HT1080 (cell line): ENCODE measurements at regions not wholly inside any gene's neighbourhood (a gene's known extent, or its start where the extent isn't known, plus 50 kb on each side); places are given as distances from the start of the nearest gene placed in this dataset.
"Not testable (repeated sequence)": the region's sequence is repeated elsewhere in the genome, so short reads cannot be mapped to it uniquely, and the experiment has no call there.

ENCODE experiments used
- DNase-seq: peaks from one replicate; pipeline ENCODE4 v3.0.0-alpha.2; 2015; ENCODE audit warnings: low read depth

GRCh38 chr17:64800987-64801386 lies 118.3 kb downstream of the LRRC37A3 start:
- not testable (repeated sequence) for DNase-seq

GRCh38 chr17:64800361-64800895 lies 118.8 kb downstream of the LRRC37A3 start:
- DNase-seq, result not testable (repeated sequence)

DNA sequence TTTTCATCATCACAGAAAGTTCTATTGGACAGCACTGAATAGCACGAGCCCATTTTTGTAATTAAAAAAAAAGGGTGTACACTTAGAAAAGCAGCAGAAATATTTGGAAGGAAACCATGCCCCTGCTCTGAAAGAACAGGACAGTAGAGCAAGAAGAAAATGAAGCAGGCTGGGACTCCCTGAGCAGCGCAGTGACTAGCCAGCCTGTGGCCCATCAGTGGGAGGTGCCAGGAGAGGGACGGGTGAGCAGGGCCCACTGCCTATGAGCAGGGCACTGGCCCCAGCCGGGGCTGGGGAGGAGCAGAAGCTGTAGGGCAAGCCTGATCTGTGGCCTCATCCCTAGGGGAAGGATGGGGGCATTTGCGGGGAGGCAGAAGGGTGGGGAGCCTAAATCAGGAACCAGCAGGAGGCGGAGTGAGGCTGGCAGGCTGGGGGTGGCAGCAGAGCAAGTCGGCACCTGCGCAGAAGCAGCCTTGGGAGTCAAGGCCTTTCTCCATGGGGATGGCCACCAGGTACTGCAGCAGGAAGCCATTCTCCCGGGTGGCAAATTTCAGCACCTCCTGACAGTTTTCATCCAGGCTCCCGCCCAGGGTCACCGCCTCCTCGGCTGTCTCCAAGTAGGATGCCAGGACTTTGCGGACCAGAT lies 119.6 kb downstream of the LRRC37A3 start:
- DNase-seq, result not testable (repeated sequence)

- DNase-seq, result not testable (repeated sequence)
These were observed 120.3 kb downstream of the LRRC37A3 start for GRCh38 chr17:64798961-64799360.

- DNase-seq, result not testable (repeated sequence)
These were observed 120.8 kb downstream of the LRRC37A3 start for GRCh38 chr17:64798489-64798790.

DNA sequence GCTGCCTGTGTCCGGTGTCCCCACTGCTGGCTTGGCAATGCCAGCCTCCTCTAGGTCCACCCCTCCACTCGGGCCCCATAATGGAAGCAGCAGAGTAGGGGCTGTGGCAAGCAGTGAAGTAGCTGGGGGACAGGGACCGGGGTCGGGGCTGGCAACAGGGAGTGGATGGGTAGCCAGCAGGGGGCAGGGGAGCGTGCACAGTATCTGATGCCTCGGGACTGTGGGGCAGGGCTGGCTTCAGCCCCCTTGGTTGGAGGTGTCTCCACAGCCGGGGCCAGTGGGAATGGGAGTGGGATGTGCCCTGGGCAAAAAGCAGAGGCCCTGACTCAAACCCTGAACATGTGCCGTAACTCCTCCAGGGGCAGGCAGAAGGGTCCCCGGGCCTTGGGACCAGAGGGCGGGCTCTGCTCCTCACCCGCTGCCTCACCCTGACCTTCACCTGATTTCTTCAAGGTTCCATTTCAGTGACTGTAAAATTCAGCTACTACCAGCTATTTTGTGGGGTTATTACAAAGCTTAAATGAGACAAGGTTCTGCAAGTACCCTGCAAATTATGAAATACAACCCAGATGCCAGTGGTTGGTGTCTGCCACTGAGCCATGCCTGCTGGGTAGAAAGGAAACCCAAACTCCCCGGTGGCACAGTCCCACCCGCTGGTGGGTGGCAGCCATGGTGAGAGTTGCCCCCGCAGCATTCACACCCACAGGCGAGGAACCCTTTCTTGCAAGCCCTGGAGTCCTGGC lies 121.4 kb downstream of the LRRC37A3 start:
- DNase-seq, result not testable (repeated sequence)

DNA sequence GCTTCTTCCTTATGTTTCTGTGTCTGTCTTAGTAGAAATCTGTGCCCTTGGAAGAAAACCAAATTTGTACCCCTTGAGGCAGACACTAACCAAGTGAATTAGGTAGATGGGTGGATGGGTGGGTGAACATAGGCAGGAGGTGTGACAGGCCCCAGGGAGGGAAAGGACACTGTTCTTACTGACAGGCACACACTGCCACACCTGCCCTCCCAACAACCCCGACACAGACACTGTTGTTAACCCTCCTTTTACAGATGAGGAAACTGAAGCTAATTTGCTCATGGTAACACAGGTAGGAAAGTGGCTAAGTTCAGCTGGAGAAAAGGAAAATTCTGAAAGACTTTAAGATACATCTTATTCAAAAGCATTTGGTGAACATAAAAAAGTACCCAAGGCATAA lies 123.9 kb downstream of the LRRC37A3 start:
- not testable (repeated sequence) for DNase-seq

- not testable (repeated sequence) for DNase-seq
These were observed 124.6 kb downstream of the LRRC37A3 start for GRCh38 chr17:64794548-64795274.

- not testable (repeated sequence) for DNase-seq
These were observed 125.2 kb downstream of the LRRC37A3 start for GRCh38 chr17:64794113-64794512.

DNA sequence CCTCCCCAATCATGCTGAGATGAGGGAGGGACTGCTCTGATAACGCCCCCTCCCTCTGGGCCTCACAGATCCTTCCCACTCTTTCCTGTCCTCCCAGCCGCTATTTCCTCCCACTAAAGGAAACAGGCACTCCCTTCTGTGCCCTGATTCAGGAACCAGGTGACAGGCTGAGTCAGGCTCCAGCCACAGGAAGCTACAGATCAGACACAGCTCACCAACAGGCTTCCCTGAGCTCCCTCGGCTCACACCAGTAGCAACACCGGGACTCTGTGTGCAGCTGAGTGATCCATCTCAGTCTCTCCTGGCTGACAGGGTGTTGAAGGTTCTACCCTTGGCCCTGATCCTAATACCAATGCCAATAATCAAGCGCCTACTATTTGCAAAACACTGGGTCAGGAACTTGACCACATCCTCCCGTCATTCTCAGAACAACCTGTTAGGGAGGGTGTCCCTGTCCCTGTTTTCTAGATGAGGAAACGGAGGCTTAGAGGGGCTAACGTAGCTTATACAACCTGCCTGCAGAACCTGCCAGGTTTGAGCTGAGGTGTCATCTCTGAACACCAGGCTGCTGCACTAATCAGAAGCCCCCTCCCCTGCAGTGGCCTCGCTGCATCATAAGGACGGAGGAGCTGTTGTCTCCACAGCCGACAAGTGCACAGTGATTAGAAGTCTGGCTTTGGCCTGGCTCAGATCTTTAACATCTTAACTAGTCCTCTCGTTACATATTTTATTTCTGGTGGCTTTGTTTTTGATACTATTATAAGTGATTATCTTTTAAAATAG lies 126.3 kb downstream of the LRRC37A3 start:
- peak; percentile 93 for DNase-seq

DNA sequence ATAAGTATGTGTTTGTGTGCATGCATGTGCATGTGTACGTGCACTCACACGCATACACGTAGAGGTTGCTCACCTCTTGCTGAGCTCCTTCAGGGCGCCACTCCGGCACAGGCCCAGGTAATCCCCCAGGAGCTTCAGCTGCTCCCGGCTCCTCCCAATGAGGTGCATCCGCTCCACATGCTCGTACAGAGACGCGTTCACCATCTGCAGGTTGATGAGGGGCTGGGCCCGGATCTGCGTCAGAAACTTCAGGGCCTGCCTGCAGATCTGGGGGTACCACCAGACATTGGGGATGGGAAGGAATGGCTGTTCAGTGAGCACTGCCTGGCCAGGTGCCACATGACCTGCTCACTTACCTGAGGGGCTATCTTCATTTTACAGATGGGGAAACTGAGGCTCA lies 127.0 kb downstream of the LRRC37A3 start:
- not testable (repeated sequence) for DNase-seq

DNA sequence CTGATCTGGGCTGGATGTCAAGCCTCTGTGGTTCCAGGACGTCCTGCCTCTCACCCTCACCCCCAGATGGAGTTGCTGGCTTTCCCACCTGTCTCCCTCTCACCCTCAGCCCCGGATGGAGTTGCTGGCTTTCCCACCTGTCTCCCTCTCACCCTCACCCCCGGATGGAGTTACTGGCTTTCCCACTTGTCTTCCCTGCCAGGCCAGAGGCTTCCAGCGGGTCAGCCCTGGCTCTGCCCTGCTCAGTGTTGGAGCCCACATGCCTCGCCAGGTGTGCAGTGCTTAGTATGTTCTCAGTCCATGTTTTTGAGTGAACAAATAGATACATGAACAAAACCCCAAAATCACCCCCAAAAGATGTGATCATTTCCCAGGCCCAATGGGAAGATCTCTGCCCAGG lies 127.6 kb downstream of the LRRC37A3 start:
- DNase-seq, result not testable (repeated sequence)

DNA sequence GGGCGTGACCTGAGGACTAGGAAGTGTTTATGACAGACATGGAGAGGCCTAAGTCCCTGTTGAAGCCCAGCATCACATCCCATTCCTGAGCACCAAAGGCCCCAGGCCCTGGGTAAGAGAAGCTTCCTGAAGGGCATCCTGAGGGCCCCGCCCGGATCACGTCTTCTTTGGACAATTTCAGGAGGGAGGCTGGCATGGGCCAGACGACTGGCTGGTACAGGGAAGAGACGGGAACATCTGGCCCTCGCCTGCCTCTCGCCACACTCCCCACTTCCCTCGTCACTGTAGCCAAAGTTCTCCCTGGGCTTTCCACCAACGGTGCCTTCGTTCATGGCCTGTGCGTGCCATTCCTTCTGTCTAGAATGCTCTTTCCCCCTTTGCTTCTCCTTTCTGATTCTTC lies 128.1 kb downstream of the LRRC37A3 start:
- not testable (repeated sequence) for DNase-seq

DNA sequence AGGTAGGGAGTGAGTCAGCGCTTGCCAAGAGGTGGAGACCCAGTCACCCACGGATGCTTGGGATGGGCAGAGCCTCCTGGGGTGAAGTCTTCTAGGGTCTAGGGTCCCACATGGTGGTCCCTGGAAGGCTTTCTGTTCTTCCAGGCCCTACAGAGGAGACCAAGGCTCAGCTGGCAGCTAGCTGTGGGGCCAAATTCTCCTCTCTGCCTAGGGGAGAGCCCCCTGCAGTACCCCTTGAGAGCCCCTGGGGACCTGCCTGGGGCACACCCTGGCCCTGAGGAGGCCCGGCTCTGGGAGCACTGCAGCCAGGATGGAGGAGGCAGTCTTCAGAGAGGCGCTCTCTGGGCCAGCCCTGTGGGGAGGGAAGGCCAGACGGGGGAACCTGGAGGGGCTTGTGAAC lies 128.6 kb upstream of the SMURF2 start:
- not testable (repeated sequence) for DNase-seq

DNA sequence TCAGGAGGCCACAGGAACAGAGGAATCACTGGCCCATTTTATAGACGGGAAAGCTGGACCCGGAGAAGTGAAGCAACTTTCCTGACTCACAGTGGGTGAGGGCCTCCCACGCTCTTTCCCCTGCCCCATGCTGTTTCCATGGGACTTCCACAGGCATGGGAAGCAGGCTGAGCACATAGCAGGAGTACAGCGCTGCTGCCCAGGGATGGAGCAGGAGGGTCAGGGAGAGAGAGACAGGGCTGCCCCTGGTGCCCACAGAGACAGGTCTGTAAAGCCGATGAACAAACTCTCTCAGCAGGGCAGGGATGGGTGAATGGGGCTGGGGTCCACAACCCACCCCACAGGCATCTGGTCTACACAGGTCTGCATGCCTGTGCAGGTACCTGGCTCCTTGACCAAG lies 128.1 kb upstream of the SMURF2 start:
- not testable (repeated sequence) for DNase-seq

DNA sequence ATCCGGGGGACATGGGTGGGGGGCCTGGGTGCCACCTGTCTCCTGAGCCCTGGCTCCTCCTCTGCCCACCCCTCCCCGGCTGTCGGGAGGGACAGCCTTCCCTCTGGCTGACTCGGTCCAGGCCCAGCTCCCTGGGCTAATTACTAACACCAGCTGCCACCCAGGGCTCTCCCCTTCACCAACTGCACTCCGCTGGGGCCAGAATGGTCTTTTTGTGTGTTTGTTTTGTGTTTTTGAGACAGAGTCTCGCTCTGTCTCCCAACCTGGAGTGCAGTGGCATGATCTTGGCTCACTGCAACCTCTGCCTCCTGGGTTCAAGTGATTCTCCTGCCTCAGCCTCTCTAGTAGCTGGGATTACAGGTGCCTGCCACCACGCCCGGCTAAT lies 126.9 kb upstream of the SMURF2 start:
- not testable (repeated sequence) for DNase-seq

DNA sequence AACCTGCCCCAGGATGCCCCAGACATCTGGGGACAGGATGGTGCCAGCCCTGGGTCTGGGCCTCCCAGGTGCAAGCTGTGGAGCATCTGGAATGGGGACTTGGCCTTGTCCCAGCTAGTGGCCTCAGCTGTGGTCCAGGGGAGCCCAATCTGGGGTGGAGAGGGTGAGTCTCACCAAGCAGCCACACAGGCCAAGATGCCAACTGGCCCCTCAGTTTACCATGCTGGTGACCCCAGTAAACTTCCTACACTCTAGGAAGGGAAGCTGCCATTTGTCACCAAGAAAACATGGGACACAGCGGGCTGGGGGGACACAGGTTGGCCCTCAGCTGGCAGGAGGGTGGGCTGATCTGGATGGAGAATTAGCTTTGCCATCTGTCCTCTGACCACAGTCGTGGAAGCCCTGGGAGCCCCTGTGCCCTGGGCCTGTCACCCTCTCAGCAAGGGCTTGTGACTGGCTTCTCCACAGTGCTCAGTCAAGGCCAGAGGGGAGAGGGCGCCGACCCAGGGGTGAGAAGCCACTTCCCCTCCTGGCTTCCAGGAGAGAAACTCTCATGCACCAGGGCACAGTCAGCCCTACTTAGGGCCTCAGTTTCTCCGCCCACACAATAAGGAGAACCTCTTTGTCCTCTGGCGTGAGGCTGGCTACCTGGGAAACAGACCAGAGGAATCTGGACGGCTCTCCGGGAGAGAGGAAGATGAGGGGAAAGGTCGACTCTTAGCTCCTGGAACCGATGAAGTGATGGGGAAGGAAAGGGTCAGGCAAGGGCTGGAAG lies 126.4 kb upstream of the SMURF2 start:
- DNase-seq, result no peak

GRCh38 chr17:64787921-64788271 lies 125.8 kb upstream of the SMURF2 start:
- DNase-seq, result no peak

- no peak for DNase-seq
These were observed 125.3 kb upstream of the SMURF2 start for GRCh38 chr17:64787255-64787920.

DNA sequence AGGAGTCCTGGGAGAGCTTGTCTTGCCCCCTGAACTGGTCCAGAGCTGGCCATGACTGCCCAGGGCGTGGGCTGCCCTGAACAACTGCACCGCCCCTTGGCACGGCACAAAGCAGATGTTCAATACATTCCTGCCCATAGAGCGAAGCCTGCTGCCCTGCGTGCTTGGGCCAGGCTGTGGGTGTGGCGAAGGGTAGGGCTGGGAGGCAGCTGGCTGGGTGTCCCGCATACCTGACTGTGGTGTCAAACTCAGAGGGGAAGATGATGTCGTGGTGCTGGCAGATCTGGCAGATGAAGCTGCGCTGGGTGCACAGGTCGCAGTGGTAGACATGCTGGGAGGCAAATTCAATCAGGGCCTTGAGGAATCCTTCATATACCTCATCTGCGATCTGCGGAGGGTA lies 124.2 kb upstream of the SMURF2 start:
- DNase-seq, result no peak
